HG02870 (cell line): ENCODE measurements at regions not wholly inside any gene's neighbourhood (a gene's known extent, or its start where the extent isn't known, plus 50 kb on each side); places are given as distances from the start of the nearest gene placed in this dataset.

Experiments
- ATAC-seq: cut with Tn5 transposase; IDR thresholded peaks from one replicate; pipeline ENCODE4 v1.9.1; 2021; ENCODE audit warnings: mild to moderate bottlenecking, moderate library complexity; ENCODE audit not compliant: unreplicated experiment

DNA sequence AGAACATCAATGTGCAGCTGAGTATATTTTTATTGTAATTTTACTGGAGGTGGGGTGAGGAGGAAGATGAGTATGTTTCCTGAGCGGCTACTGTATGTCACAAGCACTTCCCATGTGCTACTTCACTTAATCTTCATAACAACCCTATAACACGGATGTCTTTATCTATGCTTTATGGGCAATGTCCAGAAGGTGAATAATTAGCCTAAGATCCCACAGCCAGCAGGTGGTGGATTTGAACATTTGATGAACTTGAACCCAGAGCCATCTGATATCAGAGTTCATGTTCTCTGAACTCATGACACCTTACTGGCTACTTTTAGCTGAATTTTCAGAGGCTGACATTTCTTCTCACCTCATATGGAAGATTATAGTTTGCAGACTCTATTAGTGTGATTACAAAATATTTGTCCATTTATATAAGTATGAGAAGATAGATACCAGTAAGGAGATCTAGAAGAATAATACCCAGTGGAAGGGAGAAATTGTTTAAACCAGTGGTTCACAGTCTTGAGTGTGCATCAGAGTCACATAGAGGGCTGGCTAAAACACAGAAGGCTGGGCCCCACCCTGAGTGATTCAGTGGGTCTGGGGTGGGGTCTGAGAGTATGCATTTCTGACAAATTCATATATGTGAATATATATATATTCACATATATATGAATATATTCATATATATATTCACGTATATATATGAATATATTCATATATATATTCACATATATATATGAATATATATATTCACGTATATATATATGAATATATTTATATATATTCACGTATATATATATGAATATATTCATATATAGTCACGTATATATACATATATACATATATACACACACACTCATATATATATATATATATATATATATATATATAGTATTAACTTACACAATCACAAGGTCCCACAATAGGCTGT is 164.4 kb upstream of the NR3C1 start:
- no peak for ATAC-seq

DNA sequence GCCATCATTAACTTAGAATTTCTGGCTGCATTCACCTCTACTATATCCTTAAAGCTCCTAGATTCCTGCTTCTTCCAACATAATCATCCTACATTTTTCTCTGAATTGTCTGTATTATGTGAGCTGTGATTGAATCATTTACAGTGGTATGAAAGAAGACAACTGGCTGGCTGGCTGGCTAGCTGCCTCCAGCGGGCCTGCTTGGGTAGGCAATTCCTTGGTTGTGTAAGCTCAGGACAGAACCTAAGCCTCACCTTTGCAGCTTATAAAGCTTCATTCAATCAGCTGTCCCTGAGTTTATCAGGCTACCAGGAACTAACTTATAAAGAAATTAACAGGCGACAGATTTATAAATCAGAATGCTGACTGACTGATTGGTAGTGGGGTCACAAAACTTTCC is 162.7 kb upstream of the NR3C1 start:
- ATAC-seq, result no peak

DNA sequence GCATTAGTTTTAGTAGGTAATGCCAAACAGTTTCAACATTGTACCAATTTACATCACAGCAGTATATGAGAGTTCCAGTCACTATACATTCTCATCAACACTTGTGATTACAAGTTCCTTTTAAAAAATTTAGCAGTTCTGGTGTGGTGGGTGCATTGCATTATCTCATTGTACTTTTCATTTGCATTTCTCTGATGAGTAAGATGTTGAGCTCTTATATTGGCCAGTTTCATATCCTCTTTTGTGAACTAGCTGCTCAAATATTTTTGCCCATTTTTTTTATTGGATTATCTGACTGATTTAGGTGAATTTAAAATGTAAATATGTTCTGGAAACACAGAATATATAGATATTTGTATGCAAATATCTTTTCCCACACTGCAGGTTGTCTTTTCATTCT is 160.9 kb upstream of the NR3C1 start:
- peak; percentile 99 for ATAC-seq

DNA sequence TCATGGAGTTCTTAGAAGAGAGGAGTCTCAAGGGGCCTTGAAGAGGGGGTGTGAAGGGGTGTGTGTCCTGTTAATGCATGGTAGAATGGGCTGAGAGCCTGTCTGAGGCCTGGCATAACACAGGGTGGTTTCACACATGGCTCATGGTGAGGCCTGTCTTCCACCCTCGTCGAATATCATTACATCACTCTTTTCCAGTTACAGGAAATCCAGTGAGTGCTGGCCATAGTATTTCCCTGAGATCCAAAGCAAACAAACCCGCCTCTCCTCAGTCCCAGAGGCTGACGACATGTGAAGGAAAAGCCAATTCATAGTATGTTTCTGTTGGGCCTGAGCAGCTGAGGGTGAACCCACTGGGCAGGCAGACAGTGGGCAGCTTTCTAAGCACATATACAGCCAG is 159.4 kb upstream of the NR3C1 start:
- no peak for ATAC-seq

DNA sequence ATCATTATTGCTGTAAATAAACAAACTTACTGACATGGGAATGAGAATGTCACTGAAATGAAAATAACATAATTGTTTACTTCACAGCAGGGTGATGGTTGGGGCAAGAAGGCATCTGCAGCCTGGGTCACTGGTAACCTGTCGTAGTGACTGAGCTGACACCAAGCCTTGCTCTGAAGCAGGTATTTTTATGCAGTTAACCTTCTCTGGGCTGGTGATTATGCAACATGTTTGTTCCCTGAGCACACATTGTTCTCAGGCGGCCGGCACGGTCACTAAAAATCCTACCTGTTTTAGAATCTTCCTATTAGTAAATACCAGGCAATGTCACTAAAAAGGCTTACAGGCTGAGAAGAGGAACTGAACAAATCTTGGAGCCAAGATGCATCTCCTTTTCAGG is 157.7 kb upstream of the NR3C1 start:
- no peak for ATAC-seq

DNA sequence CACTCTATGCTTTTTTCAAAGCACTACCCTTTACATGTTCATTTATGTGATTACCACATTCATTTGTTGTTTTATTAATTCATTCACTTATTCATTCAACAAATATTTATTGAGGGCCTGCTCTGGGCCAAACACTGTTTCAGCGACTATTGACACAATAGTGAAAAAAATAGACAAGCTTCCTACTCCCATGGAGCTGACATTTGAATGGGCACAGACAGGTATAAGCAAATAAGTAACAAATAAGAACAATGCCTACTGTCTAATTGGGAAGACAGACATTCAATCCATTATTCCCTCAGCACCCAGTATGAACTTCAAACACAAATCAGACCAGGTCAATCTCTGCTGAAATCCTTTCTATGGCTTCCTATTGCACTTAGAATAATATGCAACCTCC is 156.9 kb upstream of the NR3C1 start:
- no peak for ATAC-seq

DNA sequence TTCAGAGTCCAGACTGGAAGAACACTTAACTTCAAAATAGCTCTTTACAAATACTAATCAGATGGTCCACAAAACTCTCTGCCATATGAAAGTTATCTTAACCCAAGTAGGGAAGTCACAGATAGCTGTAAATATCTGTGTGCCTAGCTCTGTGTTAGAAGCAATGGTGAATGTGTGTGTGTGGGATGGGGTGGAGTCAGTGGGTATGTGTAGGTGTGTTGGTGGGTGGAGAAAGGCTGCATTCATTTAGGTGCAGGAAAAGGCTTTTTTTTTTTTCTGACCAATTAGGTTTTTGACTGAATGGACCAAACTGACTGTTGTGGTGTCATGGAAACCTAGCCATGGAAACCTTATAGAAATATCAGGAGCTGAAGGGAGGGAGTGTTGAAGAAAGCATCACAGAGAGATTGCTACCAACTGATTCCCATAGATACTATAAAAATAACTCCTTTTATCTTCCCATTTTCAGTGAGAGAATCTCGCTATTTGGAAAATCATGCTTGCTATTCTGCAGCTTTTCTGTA is 156.2 kb upstream of the NR3C1 start:
- no peak for ATAC-seq

DNA sequence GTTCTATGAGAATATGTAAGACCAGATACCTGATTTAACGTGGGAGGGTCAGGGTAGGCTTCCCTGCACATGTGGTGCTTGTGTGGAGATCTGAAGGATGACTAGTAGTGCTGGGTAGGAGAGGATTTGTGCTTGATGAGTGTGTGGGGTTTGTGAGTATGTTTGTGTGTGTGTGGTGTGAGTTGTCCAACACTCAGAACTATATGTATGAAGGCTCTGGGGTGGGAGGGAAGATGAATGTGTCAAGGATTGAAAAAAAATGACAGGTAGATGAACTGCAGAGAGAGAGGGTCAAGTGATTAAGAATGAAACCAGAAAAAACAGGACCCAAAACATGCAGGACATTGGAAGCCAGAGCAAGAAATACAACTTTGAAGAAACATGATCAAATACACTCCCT is 154.6 kb upstream of the NR3C1 start:
- ATAC-seq, result no peak

DNA sequence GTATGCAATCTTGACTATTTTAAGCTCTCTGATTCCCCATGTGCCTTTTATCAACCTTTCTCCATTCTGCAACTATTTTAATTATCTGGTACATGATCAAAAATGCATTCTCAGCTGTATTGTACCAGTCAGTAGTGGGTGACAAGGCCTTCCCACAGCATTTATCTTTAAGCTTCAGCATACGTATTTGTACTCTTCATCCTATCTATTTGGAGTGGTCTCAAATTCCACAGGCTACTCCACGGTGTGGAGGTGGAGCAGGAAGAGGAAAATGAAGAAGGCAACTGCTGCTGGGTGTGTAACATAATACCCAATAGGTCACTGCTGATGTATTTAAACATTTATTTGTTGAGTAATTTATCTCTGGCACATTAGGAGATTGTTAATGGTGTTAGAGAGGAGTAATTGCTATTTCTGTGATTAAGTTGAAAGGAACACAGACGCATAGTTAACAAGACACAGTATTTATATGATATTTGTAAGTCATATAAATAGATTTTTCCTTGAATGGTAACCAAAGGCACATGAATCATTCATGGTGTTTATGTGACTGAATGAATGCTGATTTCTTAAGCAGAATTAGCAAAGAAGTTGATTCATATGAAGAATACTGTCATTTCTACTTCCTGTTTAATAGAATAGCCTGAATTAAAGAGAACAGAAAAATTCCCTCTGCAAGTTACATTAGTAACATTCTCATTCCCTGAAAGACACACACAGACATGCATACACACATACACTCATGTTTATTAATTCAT is 153.8 kb upstream of the NR3C1 start:
- peak; percentile 80 for ATAC-seq

DNA sequence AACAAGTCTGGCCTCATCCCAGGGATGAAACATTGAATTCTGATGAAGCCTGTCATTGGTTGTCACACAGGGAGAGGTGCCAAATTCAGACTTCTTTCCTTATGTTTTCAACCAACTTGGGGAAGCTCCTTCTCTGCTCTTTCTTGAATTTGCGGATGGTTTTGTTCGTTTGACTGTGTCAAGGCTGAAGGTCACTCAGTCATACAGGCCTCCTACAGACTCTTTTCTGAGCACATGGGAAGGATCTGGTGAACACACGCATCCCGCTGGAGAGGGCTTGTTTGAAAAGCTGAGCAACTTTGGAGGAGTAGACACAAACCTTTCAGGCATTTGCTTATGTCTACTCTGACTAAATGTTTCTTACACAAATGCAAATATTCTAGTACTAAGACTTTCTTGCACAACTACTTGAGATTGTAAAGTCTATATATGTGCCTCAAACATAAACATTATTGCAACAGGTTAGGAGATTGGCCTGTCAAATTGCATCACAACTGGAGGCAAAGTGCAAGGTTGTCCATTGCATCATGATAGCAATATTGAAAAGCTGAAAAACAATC is 151.5 kb upstream of the NR3C1 start:
- no peak for ATAC-seq

DNA sequence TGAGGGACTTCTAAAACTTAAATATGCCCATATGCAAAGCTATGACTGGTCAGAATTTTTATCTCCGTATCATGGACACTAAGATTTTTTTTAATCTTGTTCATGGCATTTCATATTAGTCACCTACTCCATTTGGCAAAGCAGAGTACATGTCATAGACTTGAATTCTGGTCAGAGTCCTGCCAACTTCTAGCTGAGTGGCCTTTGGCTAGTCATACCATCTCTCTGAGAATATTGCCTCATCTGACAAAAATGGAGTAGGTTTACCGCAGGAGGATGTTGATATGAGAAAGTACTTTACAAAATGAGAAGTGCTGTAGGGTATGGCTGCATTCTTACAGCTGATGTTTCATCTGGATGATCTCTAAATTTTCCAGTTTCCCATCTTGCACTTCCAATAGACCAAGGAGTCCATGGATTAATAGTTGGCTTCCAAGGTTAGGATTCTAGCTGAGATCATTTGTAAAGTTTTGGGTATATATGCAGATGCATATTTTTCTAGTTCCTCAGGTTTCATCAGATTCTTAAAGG is 150.8 kb upstream of the NR3C1 start:
- no peak for ATAC-seq

DNA sequence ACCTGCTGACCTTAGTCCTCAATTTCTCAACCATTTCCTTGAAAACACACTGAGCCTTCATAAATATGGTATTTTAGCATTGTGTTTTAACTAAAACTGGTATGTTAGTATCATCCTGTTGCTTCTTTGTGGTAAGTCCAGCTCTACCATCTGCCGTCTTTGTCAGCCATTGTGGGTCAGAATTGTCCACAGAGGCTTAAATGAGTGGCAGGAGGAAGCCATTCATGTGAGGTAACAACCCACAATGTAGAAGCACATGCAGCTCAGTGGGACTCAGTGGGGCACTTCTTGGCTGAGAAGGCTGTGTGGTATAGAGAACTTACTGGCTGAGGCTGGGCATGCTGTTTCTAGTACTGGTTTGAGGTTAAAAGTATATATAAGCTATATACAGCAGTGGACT is 149.2 kb upstream of the NR3C1 start:
- ATAC-seq, result no peak

DNA sequence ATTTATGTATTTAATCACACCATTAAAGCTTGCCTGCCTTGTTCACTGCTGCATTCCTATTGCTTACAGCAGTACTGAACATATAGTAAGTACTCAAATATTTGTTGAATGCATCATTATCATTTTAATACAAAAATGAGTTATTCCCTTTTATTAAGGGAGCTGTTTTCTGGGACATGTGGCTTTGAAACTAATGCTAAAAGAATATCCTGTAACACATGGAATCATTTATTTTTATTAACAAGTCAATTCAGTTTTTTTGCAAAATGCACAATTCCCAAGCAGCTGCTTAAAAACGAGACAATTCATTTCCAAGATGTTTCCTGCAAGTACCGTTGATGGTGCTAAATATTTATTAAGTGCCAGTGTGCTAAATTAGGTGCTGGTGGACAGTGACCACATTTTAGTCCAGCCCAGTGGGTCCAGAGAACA is 148.3 kb upstream of the NR3C1 start:
- ATAC-seq, result no peak

DNA sequence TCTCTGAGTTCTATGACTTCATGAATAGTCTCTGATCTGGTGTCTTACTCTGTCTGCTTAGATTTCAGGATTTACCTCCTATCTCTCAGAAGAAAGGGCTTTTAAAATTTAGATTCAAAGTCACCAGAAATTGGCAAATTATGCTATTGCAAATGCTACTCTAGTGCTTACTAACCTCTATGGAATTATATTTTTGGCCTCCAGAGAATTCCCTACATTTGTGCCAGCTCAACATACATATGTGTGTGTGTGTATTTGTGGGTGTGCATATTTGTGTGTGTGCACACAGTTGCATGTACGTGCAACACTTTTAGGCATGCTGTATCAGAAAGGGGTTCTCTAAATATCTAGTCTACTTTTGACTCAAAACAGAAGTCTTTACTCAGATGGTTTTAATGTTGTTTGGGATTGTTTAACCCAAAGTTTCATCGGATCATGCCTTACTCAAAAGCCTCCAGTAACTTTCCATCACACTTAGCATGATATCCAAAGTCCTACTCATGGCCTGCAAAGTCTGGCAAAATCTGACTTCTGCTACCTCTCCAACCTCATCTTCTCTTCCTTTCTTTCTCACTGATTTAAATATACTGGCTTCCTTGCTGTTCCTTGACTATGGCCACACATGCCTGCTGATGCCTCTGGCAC is 147.6 kb upstream of the NR3C1 start:
- no peak for ATAC-seq

DNA sequence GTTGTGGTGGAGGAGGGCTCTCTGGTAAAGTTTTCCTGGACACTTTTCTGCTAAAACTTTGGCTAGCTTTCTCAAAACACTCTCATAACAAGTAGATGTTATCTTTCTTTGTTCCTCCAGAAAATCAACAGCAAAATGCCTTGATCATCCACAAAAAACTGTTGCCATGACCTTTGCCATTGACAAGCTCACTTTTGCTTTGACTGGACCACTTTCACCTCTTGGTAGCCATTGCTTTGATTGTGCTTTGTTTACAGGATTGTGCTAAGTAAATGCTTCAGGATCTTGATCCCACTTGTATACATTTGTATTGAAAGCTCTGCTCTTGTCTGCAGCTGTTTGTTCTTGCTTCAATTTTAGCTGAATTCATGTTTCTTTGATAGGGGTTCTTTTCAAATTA is 143.9 kb upstream of the NR3C1 start:
- ATAC-seq, result no peak

DNA sequence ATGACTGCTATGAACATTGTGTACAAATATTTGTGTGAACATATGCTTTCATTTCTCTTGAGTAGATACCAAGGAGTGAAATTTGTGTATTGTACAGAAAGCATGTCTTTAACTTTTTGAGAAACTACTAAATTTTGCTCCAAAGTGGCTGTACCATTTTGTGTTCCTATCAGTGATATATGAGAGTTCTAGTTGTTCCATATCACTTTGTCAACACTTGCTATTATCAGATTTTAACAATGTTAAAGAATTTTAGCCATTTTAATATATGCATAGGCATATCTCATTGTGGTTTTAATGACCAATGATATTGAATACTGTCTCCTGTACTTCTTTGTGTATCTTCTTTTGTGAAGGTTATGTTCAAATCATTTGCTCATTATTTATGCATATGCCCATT is 142.9 kb upstream of the NR3C1 start:
- no peak for ATAC-seq

DNA sequence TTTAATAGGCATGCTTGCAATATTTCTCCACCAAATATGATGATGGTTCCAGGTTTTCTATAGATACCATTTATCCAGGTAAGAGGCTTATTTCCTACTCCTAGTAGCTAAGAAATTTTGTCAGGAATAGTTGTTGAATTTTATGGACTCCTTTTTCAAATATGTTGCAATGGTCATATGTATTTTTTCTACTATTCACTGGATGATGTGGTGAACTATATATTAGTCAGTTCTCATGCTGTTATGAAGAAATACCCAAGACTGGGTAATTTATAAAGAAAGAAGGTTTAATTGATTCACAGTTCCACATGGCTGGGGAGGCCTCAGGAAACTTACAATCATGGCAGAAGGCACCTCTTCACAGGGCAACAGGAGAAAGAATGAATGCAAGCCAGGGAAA is 141.1 kb upstream of the NR3C1 start:
- ATAC-seq, result no peak

DNA sequence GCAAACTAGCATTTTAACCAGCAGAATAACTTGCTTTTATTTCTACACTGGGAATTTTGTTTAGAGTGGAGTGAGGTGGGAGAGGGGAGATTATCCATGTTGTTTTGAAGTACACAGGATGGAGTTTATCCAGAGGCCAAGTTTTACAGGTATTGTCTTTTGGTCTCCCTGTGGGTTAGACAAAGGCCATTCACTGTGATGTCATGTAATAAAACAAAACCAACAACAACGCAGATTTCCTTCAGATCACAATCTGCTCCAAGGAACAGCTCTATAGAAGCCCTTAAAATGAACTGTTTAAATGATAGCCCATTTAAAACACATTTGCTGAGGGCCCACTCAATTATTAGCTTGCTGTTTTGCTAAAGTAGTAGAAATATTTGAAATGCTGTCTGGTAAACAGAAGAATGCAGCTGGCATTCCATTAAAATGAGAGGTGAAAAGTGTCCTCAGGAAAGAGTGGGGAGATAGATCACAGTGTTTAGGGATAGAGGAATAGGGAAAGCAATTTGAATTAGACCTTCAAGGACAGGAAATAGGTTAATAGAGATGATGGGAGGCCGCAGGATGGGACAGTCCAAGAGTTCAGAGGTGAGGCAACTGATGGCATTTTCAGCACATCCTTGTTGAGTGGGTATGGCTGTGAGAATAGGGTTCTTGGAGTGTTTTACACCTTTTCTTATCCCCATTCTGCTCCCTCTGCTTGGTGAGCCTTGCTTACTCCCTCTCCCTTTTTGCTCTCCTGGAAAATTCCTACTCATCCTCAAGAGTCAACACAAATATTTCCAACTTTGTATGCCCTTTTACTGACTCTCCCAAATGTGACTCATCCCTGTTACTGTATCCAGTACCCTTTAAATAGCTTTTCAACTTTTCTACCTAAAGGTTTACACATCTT is 140.1 kb upstream of the NR3C1 start:
- ATAC-seq, result no peak

DNA sequence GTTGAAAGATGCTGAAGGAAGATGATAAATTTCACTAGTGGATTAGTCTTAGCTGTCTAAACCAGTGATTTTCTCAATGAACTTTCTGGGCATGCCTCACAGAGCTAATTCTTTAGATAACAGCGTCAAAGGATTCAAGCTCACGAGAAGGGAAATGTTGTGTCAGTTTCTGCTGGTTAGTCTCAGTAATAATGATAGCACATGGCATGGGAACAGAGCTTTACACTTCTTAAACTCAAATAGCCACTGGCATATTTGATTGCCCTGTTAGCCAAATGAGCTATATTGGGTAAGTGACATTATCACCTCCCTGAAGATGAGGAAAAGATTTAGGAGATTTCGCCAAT is 139.3 kb upstream of the NR3C1 start:
- ATAC-seq, result no peak
